Stimulated activated CD4-positive, alpha-beta T cell treated with anti-CD3 and anti-CD28 coated beads, Interleukin-15, amount 100 ng/mL, for 1 hour (primary cell): ENCODE measurements at regions not wholly inside any gene's neighbourhood (a gene's known extent, or its start where the extent isn't known, plus 50 kb on each side); places are given as distances from the start of the nearest gene placed in this dataset.
"Not testable (repeated sequence)": the region's sequence is repeated elsewhere in the genome, so short reads cannot be mapped to it uniquely, and the experiment has no call there.

ENCODE experiments used
- DNase-seq, 2 donors: peaks; one replicate each; pipeline ENCODE4 v3.0.0-alpha.2; 2020; ENCODE audit warnings: low read depth in 1 of 2, low spot score in 1 of 2

DNA sequence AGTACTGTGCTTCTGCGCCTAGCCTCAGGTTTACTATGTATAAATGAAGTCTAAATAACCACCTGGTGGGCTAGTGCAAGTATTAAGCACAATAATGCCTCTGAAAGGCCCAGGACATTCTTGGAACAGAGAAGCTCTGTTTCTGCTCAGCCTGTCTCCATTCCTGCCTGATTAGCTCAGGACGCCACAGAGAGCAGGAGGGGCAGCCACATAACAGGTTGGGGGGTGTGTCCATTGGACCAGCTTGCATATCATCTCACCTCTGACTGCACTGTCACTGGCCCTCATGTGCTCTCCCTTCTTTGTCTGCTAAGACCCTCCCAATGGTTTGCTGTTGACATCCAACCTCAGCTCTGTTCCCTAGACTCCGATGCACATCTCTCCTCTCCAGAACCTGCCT is 52.8 kb upstream of the IKZF1 start:
- no peak for DNase-seq

DNA sequence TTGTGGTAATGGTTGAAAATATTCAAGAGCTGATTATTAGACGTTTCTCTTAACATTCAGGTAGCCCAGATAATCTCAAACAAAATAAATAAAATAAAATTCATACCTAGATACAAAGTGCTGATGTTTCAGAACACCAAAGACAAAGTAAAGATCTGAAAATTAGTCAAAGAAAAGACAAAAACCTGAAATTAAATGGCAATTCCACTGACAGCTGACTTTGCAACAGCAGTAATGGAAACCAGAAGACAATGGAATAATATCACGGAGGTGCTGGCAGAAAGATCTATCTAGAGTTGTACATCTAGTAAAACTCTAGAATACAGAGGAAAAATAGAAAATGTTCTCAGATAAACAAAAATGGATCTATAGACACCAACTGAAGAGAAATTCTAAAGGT is 58.0 kb upstream of the IKZF1 start:
- no peak for DNase-seq

DNA sequence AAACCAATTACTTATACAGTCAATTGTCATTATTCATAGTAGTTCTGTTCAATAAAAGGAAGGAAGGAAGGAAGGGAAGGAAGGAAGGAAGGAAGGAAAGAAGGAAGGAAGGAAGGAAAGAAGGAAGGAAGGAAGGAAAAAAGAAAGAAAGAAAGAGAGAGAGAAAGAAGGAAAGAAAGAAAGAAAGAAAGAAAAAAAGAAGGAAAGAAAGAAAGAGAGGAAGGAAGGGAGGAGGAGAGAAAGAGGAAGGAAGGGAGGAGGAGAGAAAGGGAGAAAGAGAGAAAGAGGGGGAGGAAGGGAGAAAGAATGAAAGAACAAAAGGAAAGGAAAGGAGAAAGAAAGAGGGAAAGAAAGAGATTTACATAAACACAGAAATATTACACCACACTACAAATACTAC is 62.4 kb upstream of the IKZF1 start:
- DNase-seq: not testable (repeated sequence)

DNA sequence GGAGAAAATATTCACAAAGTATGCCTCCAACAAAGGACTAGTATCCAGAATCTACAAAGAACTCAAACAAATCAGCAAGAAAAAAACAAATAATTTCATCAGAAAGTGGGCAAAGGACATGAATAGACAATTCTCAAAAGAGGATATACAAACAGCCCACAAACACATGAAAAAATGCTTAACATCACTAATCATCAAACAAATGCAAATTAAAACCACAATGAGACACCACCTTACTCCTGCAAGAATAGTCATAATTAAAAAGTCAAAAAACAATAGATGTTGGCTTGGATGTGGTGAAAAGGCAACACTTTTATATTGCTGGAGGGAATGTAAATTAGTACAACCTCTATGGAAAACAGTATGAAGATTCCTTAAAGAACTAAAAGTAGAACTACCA is 63.8 kb upstream of the IKZF1 start:
- not testable (repeated sequence) for DNase-seq

DNA sequence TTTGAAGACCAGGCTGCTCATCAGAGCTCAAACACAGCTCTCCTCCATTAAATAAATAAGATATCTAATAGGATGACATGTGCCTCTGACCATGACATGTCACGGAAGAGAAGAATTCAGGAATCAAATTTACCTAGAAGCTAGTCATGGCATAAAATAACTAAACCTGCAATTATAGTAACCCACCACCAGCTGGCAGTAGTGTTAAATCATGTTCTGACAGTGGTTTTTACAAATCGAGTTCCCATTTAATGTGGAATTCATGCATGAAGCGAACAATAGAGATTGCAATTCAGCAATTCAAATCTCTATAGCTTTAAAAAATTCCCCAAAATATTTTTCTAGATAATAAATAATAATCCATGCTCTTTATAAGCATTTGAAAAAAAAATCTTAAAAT is 74.6 kb upstream of the IKZF1 start:
- DNase-seq: no peak

DNA sequence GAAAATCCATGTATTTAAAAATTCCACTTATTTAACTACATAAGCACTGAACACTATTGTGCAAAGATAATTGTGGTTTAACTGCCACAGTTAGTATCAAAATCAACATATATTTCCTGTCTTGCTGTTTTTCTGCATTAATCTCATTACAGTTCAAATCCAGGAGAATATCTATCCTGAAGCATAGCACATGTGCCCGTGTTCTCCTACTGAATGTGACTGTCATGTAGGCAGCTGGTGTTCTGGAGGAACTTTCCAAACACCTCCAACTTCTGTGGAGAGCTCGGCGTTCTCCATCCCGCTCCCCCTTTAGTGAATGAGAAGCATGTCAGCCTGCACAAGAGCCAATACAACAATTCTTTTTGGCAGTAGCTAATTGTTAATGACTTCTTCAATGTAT is 76.4 kb upstream of the IKZF1 start:
- DNase-seq: no peak

DNA sequence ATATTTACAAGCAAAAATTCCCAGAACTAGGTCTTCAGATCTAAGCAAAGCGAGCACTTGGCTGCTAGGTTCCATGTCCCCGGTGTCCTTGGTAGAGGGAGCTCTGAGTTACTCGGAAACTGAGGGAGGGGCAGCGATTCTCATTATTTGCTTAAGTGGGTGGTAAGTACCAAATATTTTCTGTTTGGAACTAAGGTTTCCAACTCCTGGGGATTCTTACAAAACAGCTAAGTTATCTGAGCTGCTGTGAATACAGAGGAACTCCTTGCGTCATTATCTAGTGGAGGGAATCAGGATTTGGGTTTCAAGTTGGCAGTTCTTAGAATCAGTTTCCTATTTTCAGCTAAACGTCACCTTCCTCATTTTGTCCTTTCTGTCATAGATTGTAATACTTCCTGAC is 76.8 kb upstream of the IKZF1 start:
- DNase-seq: no peak

DNA sequence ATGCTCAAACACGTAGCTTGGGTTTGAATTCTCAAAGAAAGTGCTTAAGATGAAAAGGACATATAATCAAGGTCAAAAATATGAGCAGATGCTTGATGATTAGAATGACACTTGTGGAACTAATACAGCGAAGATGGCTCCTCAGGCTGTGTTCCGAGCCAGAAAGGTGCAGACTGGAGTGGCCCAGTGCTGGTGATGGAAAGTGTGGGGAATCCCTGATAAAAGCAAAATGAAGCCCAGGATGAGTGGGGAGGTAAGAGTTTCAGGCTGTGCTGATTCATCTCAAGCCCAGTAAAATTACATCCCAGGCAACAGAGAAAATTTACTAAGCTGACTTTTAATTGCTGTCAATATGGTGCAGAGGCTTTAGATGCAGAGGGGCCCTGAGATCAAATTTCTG is 77.8 kb upstream of the IKZF1 start:
- no peak for DNase-seq

DNA sequence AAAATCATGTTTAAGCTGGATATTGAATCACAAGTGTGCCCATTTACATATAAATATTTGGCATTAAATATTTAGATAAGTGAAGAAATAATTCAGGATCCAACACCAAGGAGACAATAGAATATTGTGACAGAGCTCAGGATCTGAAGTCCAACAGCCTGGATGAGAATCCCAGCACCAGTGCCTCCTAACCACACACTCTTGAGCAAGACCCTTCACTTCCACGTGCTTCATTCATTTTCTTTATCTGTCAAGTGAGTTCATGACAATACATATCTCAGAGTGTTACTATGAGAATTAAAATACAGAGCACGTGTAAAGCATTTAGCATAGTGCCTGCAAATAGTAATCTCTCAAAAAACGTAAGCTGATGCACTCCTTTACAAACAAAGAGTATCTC is 78.4 kb upstream of the IKZF1 start:
- no peak for DNase-seq

DNA sequence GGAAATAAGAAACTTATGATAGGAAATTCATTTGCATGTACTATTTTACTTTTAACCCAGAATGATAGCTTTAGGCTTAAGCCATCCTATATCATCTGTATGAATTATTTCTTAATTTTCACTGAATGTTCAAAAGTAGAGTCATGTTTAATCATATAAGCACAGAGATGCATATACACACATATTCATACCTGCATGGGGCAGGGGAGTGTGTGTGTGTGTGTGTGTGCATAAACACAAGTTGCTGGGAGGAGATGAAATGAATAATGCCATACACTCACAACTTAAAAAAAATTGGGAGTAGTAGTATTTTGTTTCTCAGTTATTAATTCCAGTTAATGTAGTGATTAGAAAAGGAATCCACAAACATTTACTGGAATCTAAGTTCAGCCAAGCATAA is 83.1 kb upstream of the IKZF1 start:
- DNase-seq: no peak

DNA sequence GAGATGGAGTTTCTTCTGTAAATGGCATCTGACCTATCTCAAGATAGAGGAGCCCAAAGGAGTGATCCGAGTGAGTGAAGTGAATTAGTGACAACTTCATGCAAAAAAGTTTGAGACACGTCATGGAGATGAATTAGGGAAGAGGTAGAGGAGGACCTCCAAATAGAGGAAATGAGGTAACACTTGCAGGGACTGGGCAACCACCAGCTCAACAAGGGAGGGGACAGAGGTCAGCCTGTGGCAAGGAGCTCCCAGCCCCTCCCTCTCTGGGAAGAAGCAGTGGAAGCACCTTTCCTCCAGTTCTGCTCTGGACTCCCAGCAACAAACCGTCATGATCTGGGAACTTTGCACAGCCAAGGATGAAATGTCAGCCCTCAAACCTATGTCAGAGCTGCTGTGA is 83.5 kb upstream of the IKZF1 start:
- no peak for DNase-seq

DNA sequence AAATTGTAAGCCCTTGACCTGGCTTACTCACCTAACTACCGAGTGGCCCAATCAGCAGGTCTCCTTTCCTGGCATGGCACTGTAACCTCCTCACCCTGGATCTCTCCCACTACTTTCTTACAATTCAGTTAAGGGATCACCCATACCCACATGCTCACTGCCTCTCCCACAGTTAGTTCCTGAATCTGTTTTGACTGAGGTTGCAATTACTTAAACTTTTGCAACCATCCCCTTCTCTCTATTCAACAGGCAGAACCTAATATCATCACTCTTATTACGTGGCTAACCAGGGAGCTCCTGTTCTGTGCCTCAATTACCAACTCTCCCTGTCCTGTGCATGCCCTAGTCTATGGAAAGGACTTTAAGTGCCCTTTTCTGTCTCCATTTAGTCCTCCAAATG is 84.2 kb upstream of the IKZF1 start:
- DNase-seq: no peak

DNA sequence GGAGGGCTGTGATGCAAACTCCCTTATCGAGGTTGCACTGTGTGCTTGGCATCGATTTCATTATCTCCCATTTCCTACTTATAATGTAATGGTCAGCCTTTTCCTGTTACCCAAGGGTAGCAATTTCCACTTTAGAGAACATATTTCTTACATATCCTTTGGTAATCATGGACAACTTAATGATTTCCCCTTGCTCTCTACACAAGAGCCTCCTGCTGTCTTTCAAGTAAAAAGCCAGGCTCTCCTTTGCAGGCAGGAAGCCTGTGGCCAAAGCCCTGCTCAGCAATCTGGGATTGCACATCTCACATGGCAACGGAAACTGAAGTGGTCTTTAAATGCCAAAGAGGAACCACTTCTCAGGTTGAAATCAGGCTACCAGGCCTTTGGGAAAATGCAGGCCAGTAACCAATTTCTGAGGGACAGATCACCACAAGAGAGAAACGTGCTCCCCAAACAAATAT is 86.7 kb upstream of the IKZF1 start:
- no peak for DNase-seq

DNA sequence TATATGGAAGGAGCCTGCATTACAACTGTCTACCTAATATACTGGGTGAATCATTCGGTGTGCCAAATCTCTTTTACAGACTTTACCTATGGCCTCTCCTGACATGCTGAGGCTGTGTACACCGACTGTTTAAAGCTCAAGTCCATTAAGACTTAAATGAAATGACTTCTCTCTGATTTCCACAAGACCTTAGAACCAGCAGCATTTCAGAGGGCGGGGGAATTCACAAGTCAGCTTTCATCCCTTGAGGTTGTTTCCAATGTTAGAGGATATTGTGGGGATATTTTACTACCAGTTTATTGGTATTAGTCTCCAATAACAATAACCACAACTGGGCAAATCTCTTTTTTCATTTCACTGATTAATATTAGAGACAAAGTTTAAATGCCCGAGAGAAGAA is 87.1 kb upstream of the IKZF1 start:
- DNase-seq: no peak

DNA sequence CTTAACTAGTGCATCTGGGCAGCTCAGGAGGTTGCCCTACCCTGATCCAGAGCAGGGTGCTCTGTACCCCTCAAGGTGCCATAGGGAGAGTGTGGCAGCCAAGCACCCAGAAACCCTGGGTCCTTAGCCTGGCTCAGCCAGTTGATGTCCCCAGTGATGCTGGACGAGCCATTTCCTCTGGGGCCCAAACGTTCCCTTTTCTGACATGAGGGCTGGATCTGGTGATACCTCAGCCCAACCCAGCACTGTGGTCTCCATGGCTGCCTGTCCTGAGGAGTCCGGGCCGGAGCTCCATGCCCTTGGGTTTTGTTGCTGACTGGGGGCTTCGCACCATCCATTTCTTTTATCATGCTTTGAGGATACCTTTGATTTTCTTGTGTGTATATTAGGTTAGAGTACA is 87.9 kb upstream of the IKZF1 start:
- no peak for DNase-seq

DNA sequence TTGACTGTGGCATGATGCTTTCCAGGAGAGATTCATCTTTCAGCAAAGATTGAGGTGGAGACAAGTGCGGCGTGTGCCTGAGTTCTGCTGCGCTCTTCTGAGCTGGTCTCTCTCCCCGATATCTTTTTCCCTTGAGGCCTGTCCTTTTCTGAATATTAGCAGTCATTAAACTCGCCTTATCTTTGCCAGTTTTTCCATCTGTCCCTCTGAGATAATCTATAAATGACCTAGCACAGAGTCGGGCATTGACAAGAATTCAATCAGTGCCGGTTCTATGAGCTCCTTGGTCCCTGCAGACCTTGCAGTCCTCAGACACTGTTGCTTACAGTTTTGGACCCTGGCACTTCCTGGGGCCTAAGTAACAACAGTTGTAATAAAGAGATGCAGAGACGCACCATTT is 89.7 kb upstream of the IKZF1 start:
- no peak for DNase-seq

DNA sequence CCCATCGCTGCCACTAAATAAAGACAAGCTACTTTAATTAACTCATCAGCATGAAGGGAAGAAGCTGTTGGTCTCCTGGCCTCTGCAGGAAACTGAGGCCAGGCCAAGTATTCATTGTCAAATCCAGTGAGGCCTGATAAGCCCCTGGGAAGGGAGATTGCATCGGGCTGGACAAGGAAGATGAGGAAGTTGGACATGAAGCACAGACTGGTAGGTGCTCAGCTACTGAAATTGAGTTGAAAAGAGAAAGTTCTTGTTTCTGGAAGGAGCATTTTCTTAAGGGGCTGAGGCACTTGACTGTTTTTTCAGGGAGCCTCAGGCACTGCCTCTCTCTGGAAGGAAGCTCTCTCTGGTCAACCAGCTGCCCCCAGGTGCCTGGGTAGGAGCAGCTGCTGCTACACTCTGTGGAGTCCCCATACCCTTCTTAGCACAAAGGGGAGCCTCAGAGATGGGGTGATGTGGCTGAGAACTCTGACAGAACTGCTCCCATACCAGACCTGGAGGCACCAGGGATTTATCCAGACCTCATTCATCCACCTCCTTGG is 90.3 kb upstream of the IKZF1 start:
- no peak for DNase-seq

DNA sequence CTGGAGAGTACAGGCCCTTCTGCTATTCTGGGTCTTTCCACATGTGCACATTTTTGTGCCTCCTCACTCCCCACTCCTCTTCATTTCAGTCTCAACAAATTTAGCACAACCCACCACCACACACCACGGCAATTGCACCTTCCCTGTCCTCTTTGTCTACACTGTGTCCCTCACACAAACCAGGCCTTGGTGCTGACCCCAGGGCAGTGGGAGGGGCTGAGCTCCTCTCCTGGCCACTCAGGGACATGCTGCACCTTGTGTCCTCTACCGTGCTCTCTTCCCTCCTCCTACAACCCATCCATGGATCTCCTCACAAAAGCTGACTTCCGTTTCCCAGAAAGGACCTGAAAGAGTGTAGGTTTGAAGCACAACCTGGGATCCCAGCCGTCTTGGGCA is 90.9 kb upstream of the IKZF1 start:
- DNase-seq: no peak

DNA sequence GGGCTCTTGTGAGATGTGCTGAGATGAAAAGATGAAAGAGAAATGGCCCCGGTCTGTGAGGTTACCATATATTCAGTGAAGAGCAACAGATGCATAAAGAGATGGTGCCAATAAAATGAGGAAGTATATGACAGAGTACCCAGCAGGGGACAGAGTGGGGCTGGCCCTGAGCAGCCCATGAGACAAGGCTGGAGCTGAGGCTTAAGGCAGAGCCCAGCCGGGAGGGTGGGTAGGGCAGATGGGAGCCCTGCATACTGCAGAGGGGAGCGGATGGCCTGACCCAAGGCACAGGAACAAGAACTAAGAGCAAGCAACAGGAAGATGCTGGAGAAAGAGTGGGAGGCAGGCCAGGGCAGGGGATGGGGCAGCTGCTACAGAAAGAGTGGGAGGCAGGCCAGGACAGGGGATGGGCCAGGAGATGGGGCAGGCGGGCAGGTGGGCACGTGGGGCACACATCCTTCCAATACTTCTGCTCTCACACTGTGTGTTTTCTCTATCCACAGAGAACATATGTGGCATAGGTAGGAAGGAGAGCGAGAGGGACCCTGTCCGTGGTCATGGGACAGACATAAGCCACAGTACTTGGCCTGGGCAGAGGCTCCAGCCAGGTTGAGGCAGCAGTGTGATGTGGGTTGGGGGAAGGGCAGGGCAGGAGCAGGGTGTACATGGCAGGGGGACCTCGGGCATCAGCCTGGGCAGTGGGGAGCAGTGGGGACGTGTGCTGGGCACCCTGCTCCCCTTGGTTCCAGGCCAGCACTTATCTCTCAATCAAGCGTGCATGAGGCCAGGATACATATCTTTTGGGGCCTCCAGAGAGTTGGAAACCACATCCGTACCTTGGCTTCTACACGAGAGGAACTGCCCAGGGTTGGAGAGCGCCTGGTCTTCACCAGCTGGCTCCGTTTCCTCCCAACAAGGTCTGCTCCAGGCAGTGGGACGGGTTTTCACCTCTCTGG is 91.6 kb upstream of the IKZF1 start:
- DNase-seq: no peak

DNA sequence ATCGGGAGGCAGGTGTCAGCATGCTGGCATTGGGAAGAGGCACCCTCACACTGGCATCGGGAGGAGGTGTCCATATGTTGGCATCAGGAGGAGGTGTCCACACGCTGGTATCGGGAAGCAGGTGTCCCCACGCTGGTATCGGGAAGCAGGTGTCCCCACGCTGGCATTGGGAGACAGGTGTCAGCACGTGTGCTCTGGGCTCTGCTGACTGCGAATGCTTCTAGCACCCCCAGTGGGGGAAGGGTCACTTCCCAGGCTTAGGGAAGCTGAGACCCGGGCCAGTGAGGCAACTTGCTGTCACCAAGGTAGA is 92.5 kb upstream of the IKZF1 start:
- no peak for DNase-seq

DNA sequence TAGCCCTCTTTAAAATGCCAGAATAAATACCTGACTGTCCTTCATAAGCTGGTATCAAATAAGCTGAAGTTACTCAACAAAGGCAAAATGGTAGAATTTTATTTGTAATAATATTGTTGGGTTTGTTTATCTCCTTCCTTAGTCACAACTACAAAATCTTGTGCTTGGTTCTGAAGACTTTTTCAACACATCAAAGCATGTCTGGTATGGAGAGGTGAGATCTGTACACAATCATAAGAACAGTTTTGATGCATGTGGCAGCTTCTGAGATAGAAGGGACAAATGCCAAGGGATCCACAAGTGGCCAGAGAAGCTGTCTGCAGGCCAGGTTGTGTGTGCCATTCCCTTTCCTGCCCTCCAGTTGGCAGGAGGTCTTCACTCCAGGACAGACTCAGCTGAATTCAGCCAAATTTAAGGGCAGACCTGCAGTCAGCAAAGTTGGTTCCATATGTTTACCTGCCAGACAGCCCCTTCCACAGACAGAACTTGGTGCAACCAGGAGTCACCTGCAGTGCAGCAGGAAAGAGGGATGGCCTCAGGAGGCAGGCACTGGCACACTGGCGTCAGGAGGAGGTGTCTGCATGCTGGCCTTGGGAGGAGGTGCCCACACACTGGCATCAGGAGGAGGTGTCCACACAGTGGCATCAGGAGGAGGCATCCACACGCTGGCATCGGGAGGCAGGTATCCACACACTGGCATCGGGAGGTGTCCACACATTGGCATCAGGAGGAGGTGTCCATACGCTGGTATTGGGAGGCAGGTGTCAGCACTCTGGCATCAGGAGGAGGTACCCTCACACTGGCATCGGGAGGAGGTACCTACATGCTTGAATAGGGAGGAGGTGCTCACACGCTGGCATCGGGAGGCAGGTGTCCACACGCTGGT is 93.1 kb upstream of the IKZF1 start:
- DNase-seq: no peak

DNA sequence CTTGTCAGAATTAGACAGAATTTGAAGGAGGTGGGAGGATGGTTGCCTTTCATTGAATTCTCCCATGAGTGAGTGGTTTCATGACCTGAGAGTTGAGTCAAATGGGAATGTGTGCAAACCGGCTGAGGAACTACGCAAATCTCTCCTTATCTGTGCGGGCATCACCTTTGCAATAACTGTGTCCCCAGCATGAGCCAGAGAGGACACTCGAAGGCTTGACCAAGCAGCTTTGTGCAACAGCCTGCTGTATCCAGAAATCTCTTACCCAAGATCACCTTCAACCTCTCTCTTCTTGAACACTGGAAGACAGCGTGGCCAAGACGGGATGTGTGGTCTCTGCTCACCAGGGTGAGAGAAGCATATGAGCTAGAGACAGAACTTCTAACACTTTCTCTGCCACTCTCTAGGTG is 93.8 kb upstream of the IKZF1 start:
- DNase-seq: no peak
